ENCODE measurements at regions not wholly inside any gene's neighbourhood (a gene's known extent, or its start where the extent isn't known, plus 50 kb on each side); places are given as distances from the start of the nearest gene placed in this dataset.
"Not testable (repeated sequence)": the region's sequence is repeated elsewhere in the genome, so short reads cannot be mapped to it uniquely, and the experiment has no call there.

GRCh38 chr13:42373048-42373812, 101.3 kb downstream of the AKAP11 start:
- intact Hi-C loops (cut with DNase I): no loop called here
- DNase-seq: no peak

GRCh38 chr13:42375663-42376062, 103.7 kb downstream of the AKAP11 start:
- intact Hi-C loops (cut with DNase I): no loop called here
- DNase-seq: no peak

- intact Hi-C loops (cut with DNase I): no loop called here
- DNase-seq: peak in 1 of 42 donors; percentile 9
Measured at GRCh38 chr13:42377640-42378382, 105.9 kb downstream of the AKAP11 start.

- intact Hi-C loops (cut with DNase I): no loop called here
- no peak for DNase-seq
Measured at GRCh38 chr13:42378383-42378780, 106.4 kb downstream of the AKAP11 start.

- no peak for DNase-seq
- intact Hi-C loops (cut with DNase I): no loop called here
Measured at GRCh38 chr13:42379241-42379640, 107.3 kb downstream of the AKAP11 start.

- no peak for DNase-seq
Measured at GRCh38 chr13:42380420-42381164, 108.6 kb downstream of the AKAP11 start.

GRCh38 chr13:42381165-42381425, 109.1 kb downstream of the AKAP11 start:
- intact Hi-C loops (cut with DNase I): no loop called here
- no peak for DNase-seq

More at GRCh38 chr13:42380420-42381164, 108.6 kb downstream of the AKAP11 start:
- intact Hi-C loops (cut with DNase I): no loop called here

- DNase-seq; intact Hi-C loops (cut with DNase I): not testable (repeated sequence)
Measured at GRCh38 chr13:42381426-42381825, 109.5 kb downstream of the AKAP11 start.

- no peak for DNase-seq
- intact Hi-C loops (cut with DNase I): no loop called here
Measured at GRCh38 chr13:42383025-42383424, 111.1 kb downstream of the AKAP11 start.

GRCh38 chr13:42384265-42384664, 112.3 kb downstream of the AKAP11 start:
- no peak for DNase-seq
- intact Hi-C loops (cut with DNase I): no loop called here

- intact Hi-C loops (cut with DNase I): no loop called here
- no peak for DNase-seq
Measured at GRCh38 chr13:42388326-42388725, 116.4 kb downstream of the AKAP11 start.

GRCh38 chr13:42389041-42389440, 117.1 kb downstream of the AKAP11 start:
- no peak for DNase-seq
- intact Hi-C loops (cut with DNase I): no loop called here

- intact Hi-C loops (cut with DNase I): no loop called here
- DNase-seq: no peak
Measured at GRCh38 chr13:42392180-42392579, 120.2 kb downstream of the AKAP11 start.

- intact Hi-C loops (cut with DNase I): no loop called here
- DNase-seq: no peak
Measured at GRCh38 chr13:42392716-42393572, 121.0 kb downstream of the AKAP11 start.

- no peak for DNase-seq
Measured at GRCh38 chr13:42393573-42394360, 121.8 kb downstream of the AKAP11 start.

GRCh38 chr13:42394361-42394708, 122.4 kb downstream of the AKAP11 start:
- intact Hi-C loops (cut with DNase I): no loop called here
- DNase-seq: no peak

More at GRCh38 chr13:42393573-42394360, 121.8 kb downstream of the AKAP11 start:
- intact Hi-C loops (cut with DNase I): no loop called here

- DNase-seq: no peak
- intact Hi-C loops (cut with DNase I): no loop called here
Measured at GRCh38 chr13:42394711-42395085, 122.7 kb downstream of the AKAP11 start.

GRCh38 chr13:42395086-42395821, 123.3 kb downstream of the AKAP11 start:
- intact Hi-C loops (cut with DNase I): no loop called here
- DNase-seq: no peak

All from head of caudate nucleus (tissue), 42 donors.